Activated CD4-positive, alpha-beta T cell treated with anti-CD3 and anti-CD28 coated beads, Interleukin-10, Interleukin-2, amounts not matched to agents 100 ng/mL and 50 ng/mL, durations not matched to agents 16 hours and 8 hours (primary cell): ENCODE measurements at regions not wholly inside any gene's neighbourhood (a gene's known extent, or its start where the extent isn't known, plus 50 kb on each side); places are given as distances from the start of the nearest gene placed in this dataset.

Experiments used
- DNase-seq: peaks from one replicate; pipeline ENCODE4 v3.0.0-alpha.2; 2020

DNA sequence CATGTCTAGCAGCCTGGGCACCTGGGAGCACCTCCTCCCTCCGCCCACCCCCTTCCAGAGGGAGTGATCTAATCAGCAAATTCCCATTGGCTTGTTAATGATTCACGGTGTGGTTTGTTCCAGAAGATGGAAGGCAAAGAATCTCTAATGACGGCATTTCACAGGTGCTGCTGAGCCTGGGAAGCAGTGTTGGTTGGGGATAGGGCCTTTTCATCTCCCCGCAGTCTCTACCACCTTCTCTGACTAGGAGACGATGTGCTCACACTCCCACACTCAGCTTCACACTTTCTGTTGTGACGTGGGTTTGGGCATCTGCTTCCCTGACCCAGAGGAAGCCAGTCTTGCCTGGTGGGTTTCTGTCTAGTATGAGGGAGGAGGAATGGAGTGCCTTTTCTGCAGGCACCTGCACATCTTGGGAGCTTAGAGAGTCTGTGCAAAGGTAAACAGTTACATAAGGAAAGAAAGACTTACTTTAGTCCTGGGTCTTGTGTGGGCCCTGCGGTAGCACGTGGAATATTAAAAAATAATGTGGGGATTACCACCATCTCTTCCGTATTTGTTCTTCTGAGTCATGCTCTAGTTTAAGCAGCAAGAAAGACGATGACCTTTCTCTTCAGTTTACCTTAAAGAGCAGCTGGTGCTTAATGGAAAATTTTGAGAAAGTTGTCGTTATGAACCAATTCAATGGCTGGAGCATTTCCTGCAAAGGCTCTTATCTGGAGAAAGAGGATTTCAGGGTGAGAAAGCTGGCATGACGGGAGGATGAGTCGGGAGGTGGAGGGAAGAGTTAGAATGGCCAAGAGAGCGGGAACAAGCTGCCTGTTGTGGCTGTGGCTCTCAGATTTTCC is 70.6 kb upstream of the ARHGAP5 start:
- no peak for DNase-seq

- no peak for DNase-seq
Observed at GRCh38 chr14:32007755-32008362, 69.2 kb upstream of the ARHGAP5 start.

DNA sequence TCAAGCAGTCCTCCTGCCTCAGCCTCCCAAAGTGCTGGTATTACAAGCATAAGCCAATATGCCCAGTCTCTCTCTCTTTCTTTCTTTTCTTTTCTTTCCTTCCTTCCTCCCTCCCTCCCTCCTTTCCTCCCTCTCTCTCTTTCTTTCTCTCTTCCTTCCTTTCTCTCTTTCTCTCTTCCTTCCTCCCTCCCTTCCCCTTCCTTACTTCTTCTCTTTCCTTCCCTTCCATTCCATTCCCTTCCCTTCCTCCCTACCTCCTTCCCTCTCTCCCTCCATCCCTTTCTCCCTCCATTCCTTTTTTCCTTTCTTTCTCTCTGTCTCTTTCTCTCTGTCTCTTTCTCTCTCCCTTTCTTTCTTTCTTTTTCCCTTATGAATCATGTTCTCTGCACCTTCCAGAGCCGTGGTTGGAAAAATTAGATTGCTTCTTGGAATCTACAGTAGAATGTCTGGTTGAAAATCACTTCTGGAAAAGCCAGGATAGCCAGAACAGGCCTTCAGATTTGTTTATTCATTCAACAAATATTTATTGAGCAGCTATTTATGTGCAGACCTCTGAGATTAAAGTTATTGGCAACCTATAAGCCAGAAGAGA is 68.4 kb upstream of the ARHGAP5 start:
- DNase-seq: no peak

GRCh38 chr14:32009221-32009975 is 67.7 kb upstream of the ARHGAP5 start:
- no peak for DNase-seq

DNA sequence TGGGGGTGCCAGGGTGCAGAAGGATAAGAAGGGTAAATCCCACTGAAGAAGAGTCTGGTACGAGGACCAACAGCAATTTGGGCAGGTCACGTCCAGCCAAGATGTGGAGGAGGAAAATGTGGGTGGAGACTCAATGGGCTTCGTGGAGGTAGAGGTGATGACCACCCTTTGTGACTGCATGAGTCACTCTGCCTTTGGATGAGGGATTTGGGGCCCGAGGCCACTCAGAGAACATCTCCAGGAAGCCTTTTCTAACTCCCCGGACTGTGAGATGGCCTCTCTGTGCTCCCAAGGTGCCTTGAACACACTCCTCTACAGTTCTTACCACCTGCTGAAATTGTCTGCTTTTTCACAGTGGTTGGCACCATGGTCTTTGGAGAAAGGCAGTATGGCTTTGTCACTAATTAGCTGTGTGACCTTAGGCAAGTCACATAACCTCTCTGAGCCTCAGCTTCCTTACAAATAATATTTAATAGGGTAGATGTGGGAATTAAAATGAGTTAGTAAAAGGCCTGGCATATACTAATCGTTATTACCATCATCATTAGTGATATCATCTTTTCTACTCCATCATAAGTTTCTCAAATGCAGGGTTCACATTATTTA is 67.0 kb upstream of the ARHGAP5 start:
- DNase-seq: no peak

GRCh38 chr14:32010604-32011125 is 66.4 kb upstream of the ARHGAP5 start:
- DNase-seq: no peak

DNA sequence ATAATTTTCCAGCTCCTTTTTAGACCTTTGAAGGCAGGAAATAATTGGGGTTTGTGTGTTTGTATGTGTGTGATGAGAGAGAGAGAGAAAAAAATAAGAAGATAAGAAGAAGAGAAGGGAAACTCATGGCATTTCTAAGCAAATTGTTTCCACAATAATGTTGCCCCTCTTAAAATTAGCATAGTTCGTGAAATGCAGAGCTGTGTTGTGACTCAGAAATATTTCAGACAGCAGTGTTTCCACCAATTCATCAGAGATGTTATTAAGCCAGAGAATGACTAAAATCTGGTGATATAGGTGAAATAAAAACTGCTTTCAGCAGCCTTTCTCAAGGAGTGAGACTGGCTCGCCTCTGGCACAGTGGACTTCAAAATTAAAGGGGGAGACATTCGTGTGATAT is 65.9 kb upstream of the ARHGAP5 start:
- no peak for DNase-seq

- DNase-seq: no peak
Observed at GRCh38 chr14:32012062-32012461, 65.0 kb upstream of the ARHGAP5 start.

GRCh38 chr14:32012571-32012970 is 64.5 kb upstream of the ARHGAP5 start:
- DNase-seq: no peak

GRCh38 chr14:32013083-32013482 is 64.0 kb upstream of the ARHGAP5 start:
- DNase-seq: no peak

GRCh38 chr14:32014057-32014456 is 63.0 kb upstream of the ARHGAP5 start:
- no peak for DNase-seq

DNA sequence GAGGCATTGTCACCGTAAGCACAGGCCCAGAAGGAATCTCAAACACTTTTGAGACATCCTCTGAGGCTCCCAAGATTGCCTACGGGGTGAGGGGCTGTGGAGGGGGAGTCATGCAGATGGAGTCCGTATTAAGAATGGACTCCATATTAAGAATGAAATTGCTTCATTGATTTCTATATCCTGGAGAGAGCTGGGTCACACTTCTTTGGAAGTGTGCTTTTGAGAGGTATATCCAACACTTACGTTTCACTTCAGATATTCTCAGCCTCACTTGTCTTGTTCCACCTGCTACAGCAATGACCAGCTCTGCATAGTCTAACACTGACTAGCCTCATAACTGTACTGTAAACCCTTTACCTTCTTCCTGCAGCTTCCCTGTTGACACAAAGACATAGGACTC is 62.6 kb upstream of the ARHGAP5 start:
- no peak for DNase-seq

- DNase-seq: no peak
Observed at GRCh38 chr14:32015166-32015565, 61.9 kb upstream of the ARHGAP5 start.

- DNase-seq: no peak
Observed at GRCh38 chr14:32017587-32017986, 59.5 kb upstream of the ARHGAP5 start.

GRCh38 chr14:32018391-32019092 is 58.6 kb upstream of the ARHGAP5 start:
- DNase-seq: no peak

GRCh38 chr14:32019276-32019675 is 57.8 kb upstream of the ARHGAP5 start:
- DNase-seq: no peak

DNA sequence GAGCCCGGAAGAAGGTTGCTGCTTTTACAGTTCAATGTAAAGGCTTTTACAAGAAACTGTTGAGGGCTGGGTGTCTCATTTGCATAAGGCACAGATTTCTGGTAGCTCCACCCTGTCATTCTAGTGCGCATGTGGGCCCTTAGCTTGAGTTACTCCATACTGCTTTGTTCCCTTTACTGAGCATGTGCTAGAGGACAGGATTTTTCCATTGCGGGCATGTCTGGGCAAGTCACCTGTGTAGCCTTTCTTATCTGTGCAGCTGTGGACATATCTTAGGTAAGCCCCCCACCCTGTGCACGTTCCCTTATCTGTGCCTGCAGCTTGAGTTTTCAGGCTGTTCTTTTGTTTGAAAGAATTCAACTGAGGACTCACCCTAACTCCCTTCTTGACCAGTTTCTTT is 56.2 kb upstream of the ARHGAP5 start:
- DNase-seq: no peak

- no peak for DNase-seq
Observed at GRCh38 chr14:32021341-32021740, 55.8 kb upstream of the ARHGAP5 start.

GRCh38 chr14:32022525-32022924 is 54.6 kb upstream of the ARHGAP5 start:
- DNase-seq: no peak

- DNase-seq: no peak
Observed at GRCh38 chr14:32022938-32023466, 54.1 kb upstream of the ARHGAP5 start.

- DNase-seq: no peak
Observed at GRCh38 chr14:32023540-32023939, 53.6 kb upstream of the ARHGAP5 start.
